NCI-H748 (cell line): ENCODE measurements at regions not wholly inside any gene's neighbourhood (a gene's known extent, or its start where the extent isn't known, plus 50 kb on each side); places are given as distances from the start of the nearest gene placed in this dataset.

ENCODE experiments used
- DNase-seq: peaks from one replicate; lab custom pipeline; 2025; ENCODE audit not compliant: unreplicated experiment; lab: John Stamatoyannopoulos, UW

DNA sequence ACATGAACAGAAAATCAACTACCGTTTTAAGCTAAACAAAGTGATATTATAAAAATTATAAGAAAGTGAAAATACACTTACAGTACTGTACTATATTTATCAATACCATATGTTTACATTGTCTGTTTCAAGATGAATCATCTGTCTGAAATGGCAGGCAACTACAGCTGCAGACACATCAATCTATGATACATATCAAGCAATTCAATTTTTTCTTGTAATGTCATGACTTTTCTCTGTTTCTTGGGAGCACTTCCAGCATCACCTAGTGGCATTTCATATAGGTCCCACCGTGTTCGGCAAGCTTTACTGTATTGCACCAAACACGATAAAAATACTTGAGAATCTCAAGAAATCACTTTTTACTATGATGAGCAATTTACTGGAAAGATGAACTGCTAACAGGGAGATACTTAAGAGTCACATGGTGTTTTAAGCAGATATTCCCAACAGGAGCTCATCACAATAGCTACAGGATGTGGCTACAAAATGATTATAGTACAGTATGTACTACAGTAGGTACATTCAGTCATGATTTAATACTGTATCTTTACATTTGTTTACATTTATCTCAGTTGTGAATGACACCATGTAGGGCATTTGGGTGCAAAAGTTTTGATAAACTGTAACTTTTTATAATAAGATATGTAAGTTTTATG, 207.4 kb downstream of the ADAM29 start:
- DNase-seq, result no peak

DNA sequence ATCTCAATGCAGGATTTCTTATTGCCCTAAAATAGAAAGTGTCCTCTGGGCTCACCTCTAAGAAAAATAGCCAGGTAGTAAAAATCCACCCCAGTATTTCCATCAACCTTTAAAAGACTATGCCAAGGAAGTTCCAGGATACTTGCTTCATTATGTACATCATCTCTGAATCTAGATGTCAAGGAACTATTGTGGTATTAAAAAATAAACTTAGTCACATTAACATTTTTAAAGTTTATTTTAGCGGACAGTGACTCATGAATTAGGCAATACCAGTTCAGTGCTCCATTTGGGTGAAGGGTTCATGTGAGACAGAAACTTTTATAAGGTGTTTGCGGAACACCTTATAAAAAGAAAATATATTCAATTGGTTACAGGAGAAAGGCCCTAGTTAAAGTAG, 209.2 kb downstream of the ADAM29 start:
- no peak for DNase-seq

DNA sequence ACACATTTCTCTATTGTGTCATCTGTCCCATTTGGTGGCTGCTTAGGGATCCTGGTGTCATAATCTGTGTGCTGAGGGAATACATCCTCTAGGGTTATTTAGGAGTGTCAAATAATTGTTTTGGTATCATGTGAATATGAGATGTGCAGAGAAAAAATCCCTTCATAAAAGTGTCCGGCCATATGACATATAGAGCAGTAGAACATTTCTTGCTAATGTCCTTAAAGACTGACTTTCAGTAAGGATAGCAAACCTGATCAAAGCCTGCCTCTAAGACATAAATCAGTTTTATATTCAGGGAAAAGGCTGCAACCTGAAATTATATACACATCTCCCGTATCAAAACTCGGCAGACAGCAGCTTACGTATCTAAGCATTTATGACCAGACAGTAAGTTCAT, 211.6 kb downstream of the ADAM29 start:
- DNase-seq, result no peak

DNA sequence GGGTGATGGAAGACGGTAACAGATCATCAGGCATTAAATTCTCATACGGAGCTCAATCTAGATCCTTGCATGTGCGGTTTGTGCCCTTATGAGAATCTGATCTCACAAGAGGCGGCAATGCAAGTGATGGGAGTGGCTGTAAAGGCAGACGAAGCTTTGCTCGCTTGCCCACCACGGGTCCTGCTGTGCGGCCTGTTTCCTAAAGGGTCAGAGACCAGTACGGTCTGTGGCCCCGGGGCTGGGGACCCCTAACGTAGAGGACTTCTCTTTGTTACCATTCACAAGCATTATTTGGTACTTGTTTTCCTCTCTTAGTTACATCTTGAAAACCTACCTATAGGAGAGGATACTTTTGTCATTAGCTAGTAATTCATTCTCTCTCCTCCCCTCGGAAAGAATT, 221.0 kb downstream of the ADAM29 start:
- DNase-seq, result no peak

DNA sequence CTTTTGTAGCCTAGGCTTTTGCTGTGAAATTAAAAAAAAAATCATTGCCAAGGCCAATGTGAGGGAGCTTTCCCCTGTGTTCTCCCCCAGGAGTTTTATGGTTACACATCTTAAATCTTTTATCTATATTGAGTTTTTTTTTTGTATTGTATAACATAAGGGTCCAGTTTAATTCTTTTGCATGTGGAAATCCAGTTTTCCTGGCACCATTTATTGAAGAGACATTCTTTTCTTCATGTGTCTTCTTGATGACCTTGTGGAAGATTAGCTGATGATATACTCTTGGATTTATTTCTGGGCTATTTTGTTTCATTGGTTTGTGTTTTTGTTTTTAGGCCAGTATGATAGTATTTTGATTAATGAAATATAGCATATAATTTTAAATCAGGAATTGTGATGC, 225.0 kb downstream of the ADAM29 start:
- no peak for DNase-seq

DNA sequence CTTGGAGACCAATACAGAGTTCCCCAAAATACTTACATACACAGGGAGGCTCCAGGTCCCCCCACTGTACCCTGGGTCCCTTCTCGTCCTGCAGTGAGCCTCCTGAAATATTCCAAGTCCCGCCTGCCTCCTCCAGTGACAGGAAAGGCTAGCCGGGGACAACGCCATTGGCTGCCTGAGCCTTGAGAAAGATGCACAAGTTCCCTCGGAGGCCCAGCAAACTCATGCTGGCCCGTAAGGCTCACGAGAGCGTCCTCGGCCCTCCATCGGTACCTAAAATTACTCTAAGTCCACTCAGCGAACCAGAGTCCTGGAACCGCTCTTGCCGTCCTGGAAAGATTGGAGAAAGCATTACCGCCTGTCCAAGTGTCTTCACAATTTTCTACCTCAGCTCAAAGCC, 228.6 kb downstream of the ADAM29 start:
- no peak for DNase-seq

DNA sequence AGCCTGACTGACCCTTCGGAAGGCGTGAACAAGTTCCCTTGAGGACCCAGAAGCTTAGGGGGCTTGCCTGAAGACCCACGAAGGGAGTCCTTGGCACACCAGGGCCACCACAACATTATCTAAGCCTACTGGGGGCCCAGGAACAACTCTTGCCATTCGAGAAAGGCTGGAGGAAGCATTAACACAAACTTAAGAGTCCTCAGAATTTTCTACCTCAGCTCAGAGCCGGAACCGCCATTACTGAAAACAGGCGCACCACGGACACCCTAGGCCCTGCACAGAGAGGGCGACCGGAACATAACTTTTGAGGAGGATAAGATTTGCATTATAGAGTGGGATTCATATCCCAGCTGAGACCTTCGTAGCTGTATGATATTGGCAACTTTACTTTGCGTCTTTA, 229.1 kb downstream of the ADAM29 start:
- DNase-seq, result no peak

DNA sequence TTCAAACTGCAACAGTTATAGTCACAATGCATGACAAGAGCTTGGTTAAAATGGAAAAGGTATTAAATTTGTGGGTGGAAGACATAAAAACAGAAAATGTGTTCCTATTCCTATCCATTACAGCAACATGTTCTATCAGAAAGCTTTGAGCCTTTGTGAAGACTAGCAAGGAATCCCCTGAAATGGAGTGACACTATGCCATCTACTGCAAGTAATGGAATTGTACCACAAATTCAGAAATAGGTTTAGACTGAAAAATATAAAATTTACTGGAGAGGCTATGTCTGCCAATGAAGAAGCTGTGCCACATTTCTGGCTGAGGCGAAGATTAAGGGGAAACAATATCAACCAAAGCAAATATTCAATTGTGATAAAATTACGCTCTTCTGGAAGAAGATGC, 247.9 kb downstream of the ADAM29 start:
- DNase-seq, result no peak

DNA sequence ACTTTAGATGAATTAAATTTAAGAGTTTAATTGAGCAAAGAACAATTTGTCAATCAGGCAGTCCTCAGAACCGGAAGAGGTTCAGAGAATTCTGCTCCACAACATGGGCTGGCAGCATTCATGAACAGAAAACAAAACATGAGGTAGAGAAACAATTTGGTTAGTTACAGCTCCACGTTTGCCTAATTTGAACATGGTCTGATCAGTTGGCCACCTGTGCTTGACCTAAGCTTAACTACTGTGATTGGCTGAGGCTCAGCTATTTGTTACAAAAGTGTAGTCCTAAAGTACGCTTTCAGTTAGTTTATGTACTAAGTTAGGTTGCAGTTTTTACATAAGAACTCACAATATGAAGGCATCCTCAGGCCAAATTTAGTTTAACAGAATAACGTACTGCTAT, 258.6 kb downstream of the ADAM29 start:
- no peak for DNase-seq

DNA sequence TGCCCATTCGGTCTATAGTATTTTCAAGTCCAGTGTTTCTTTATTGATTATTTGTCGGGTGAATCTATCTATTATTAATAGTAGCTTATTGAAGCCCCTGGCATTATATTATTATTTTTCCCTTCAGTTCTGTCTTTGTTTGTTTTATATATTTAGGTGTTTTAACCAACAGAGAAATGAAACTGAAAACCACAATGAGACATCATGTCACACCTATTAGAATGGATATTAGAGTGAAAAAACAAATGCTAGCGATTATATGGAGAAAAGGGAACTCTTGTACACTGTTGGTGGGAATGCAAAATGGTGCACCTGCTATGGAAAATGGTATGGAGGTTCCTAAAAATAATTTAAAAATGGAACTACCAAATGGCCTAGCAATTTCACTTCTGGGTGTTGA, 272.5 kb downstream of the ADAM29 start:
- no peak for DNase-seq

DNA sequence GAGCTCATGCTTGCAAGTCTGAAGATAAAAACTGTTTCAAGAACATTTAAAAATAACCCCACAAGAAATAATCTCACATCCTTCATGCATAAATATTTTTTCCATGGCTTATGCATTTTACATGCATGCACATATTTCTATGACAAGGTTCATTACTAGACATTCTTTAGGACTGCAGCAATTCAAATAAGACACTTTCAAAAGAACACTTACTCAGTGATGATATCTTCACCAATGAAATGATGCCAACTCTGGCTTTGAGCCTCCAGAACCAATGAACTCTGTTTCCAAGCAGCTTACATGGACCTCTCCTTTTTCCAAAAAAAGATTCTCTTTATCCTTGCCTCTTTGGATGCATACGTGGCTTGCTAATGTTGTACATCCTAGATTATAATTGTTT, 279.9 kb downstream of the ADAM29 start:
- DNase-seq, result no peak

DNA sequence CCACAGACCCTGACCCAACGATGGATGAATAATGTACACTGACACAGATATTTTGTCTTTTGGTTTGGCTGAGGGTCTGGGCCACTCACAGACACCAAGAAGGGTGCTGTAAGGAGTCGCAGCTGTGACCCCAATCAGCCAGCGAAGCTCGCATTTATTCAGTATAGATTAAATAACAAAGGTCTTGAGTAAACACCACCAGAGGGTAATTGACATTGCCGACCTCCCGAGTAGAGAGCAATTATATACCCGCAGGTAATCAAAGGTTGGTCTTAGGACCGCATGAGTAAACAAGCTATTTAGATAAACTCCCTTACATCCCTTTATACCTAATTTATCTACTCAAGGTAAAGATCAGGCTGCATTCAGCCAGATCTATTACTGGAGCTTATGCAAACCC, 297.1 kb downstream of the ADAM29 start:
- no peak for DNase-seq

DNA sequence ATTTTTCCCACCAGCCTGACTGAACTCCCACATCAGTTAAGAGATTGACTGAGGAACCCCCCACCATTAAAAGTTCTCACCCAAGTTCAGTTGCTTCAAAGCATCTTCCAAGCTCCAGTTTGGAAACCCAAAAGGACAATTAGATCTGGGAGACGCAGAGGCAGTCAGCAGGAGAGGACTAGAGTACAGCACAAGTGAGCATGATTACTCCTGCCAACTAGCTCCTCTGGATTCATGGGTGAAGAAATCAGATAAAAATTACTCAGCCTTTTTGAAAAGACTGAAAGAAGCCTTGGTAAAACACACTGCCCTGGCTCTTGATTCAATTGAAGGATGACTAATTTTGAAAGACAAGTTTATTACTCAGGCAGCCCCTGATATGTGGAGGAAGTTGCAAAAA, 297.5 kb downstream of the ADAM29 start:
- DNase-seq, result no peak

DNA sequence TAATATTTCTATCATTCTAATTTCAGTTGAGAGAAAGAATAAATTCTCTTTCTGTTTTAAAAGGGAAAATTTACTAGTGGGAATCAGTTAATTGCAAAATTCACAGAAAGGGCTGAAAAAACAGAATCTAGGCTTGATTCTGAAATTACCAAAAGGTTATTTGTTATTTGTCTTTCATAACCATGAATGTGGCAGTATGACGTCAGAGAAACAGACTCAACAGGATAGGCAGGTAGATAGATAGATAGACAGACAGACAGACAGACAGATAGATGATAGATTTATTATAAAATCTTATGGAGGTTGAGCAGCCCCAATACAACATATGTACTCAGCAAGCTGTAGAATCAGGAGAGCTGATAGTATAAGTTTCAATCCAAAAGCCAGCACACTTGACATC, 311.0 kb downstream of the ADAM29 start:
- no peak for DNase-seq

DNA sequence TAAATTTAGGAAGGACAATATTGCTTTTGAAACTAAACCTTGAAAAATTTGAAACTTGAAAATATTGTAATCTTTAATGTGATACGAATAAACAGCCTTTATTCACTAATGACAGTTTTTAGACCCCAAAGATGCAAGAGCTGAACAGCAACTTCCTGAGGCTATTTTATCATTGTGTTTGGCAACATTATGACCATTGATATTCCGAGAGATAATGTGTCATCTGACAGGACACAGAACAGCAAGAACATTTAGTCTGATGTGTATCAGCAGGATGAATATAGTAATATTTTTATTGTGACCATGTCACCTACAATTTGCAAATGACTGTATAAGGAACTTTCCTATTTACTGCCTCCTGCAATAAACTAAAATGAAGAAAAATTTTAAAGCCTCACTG, 316.0 kb downstream of the ADAM29 start:
- DNase-seq, result no peak

DNA sequence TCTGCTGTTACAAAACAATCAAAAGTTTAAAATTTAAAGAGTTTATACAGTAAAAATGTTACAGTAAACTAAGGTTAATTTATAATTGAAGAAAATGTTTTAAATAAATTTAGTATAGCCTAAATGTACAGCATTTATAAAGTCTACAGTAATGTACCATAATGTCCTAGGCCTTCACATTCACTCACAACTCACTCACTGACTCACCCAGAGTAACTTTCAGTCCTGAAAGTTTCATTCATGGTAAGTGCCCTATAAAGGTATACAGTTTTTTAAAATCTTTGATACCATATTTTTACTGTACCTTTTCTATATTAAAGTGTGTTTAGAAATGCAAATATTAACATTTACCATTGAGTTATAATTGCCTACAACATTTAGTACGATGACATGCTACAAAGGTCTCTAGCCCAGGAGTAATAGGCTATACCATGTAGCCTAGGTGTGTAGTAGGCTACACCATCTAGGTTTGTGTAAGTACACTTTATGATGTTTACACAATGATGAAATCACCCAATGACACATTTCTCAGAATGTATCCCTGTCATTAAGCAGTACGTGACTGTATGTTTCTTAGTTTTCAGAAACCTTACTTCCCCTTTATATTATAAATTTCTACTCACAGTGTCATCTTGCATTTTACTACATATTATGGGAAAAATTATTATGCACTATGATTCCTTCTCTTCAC, 320.8 kb downstream of the ADAM29 start:
- DNase-seq, result no peak

DNA sequence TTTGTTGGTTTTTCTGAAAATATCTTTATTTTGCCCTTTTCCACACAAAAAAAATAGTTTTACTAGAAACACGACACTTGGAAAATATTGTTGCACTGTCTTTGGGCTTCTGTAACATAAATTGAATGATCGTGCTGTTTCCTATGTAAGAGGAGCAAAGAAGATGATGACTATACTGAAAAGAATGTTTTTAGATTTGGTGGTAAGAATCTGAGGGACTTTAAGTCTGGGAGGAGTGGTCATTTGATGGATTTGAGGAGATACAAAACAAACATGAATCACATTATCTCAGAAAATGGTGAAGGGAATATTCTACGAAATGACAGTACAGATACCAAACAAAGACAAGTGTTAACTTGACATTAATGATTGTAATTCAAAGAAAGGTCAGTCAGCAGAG, 328.8 kb downstream of the ADAM29 start:
- no peak for DNase-seq

DNA sequence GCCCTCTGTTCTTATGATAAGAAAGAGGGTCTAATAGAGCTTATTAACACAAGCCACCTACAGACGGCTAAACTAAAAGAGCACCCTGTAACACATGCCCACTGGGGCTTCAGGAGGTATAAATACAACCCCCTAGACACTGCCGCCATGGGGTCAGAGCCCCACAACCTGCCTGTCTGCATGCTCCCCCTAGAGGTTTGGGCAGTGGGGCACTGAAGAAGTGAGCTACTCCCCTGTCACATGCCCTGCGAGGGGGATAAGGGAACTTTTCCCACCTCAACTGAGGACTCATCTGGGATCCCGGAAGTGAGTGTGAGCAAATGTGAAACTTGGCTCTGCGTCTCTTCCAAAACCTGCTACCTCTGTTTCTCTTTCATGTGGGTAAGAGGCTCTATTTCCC, 334.5 kb downstream of the ADAM29 start:
- no peak for DNase-seq

DNA sequence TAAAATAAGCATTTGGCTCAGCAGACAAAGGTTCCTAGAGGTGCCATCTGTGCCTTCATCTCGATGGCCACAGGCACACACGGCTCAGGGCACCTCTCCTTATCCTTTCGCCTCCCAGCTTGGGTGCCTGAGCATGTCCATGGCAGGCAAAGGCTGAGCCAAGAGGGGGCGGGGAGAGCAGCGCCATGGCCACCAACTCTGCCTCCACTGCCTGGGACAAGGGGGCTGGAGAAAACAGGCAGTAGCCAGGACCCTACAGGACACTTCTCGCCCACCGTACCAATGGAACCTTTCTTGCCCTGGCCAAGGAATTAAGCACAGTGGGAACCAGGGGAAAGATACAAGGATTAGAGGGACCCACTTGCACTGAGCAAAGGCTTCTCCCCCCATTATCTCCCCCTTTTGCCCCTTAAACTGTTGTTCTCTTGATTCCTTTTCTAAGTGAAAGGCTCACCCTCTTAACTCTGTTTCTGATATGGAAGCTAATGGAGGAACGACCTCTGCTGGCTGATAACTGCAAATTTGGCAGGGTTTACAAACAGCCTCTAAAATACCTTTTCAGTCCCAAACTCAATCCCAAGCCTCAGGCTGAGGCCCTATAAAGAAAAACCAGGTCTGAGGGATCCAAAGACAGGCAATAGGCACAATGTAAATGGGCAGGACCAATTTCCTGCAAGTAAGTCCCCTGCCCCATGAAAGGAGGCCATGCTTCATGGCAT, 335.2 kb downstream of the ADAM29 start:
- DNase-seq, result peak; percentile 21

DNA sequence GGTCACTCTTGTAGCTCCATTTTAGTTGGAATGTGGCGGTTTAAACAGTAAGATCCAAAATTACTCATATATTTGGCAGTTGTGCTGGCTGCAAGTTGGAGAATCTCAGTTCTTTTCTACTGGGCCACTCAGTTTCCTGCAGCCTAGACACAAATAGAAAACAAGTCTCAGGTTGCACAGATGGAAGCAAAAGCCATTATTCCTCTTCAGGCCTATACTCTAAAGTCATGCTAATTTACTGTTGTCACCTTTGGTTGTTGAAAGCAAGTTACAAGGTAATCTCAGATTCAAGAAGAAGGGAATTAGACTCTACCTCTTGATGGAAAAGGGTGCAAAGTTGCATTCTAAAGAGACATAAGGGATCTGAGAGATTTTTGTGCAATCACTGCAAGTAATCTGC, 345.4 kb downstream of the ADAM29 start:
- no peak for DNase-seq

DNA sequence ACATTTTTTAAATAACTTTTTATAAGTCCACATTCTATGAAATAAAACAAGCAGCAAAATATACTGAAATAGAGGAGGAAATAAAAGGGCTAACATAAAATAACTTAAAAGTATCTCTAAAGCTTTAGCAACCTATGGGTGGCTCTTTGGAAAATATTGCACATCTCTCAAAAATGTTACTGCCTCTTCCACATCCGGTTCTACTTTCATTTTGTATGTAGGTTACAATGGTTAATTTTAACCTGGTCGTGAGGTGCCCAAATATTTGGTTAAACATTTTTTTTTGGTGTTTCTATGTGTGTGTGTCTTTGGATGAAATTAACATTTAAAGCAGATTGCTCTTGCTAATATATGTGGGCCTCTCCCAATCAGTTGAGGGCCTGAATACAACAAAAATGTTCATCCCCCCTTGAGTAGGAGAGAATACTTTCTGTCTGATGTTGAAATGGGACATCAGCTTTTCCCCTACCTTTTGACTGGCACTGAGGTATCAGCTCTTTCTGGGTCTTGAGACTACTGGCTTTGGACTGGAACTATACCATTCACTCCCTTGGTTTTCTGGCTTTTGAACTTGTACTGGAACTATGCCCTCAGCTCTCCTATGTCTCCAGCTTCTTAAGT, 353.0 kb downstream of the ADAM29 start:
- no peak for DNase-seq
